Superior temporal gyrus (tissue), 1 donor: ENCODE measurements at regions not wholly inside any gene's neighbourhood (a gene's known extent, or its start where the extent isn't known, plus 50 kb on each side); places are given as distances from the start of the nearest gene placed in this dataset.
"Not testable (repeated sequence)": the region's sequence is repeated elsewhere in the genome, so short reads cannot be mapped to it uniquely, and the experiment has no call there.

Source experiments
- DNase-seq: peaks from one replicate; pipeline ENCODE4 v3.0.0-alpha.2; 2016; ENCODE audit errors: extremely low spot score

DNA sequence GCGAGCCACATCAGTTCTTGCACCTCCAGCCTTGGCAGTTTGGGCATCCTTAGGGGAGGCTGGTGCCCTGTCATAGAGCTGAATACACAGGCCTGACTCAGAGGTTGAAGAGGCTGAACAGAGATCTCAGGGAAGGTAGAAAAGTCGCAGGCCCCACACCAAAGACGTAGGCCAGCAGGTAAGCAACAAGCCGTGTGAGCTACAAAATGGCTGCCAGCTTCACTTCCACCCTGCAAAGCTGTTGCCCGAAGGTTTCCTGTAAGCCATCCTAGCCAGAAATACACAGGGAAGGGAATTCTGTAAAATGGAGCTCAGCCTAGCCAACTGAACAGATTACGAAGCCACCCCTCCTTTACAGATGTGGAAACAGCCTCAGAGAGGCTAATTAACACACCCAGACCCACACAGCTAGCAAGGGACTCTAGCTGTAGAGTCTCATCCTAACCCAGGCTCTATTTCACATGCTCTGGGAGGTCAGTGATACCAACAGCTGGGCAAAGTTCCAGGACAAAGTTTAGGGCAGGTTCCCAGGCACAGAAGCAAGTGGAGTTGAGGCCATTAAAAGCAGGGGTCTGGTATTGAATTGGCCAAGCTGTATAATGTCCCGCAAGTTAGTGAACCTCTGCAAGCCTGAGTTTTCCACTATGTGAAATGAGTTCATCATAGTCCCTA, 66.3 kb upstream of the RASGRF1 start:
- DNase-seq, result no peak

DNA sequence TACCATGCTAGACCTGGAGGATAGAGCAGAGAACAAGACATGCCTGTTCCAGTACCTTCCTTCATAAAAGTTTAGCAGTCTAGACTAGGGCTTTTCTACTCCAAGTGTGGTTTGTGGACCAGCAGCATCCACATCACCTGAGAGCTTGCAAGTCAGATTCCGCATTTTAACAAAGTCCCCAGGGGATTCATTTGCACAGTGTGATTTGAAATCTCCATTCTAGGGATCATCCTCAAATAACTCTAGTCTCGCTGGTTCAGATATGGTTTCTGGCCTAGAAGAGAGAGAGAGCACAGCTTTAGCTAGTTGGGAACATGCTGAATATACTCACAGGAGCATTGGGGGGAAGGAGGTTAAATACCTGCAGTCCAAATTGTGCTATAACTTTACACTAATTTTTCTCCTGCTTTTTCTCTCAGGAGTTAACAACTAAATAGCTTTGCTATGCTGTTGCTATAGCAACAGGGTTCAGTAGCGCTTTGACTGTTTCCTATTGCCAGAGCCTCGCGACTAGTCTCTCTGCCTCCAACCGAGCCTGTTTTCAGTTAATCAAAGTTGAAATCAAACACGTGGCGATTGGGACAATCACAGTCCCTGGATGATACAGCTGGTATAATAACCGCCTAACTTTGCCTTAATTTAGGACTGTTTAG, 64.0 kb upstream of the RASGRF1 start:
- peak; percentile 36 for DNase-seq

DNA sequence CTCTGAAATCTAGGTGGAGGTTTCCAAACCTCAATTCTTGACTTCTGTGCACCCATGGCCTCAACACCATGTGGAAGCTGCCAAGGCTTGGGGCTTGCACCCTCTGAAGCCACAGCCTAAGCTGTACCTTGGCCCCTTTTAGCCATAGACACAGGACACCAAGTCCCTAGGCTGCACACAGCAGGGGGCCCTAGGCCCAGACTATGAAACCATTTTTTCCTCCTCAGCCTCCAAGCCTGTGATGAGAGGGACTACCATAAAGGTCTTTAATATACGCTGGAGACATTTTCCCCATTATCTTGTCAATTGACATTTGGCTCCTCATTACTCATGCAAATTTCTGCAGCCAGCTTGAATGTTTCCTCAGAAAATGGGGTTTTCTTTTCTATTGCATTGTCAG, 53.7 kb upstream of the RASGRF1 start:
- not testable (repeated sequence) for DNase-seq

DNA sequence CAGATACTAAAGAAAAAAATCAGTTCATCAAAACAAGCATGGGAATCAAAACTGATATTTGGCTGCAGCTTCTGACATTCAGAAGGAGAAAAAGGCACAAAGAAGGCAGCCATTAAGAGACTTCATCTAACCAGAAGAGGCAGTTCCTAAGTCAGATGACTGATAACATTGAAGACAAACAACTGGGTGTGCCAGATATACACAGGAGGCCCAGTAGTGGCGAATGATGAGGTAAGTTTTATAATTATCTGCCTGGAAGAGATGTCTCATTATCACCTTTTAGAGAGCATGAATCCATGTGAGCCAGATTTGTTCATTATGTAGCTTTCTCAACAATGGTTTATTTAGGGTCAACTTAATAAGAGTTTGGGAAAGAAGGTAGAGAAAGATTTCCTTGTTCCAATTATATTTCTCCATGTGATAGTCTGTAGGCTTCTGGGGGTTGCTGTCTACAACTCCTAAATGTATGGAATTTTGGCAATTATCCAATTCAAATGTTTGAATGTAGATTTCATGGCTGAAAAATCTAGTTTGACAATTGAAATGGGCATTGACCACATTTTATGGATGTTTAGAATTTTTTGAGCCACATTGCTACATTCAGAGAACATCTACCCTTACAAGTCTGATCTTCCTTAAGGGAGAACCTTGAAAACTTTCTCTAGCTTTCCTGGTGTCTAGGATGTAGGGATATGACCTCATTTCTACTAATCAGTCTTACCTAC, 50.4 kb upstream of the RASGRF1 start:
- no peak for DNase-seq
